Large intestine (tissue), 3 donors: ENCODE measurements at regions not wholly inside any gene's neighbourhood (a gene's known extent, or its start where the extent isn't known, plus 50 kb on each side); places are given as distances from the start of the nearest gene placed in this dataset.

Experiments used
- DNase-seq, 2 donors: peaks; one replicate each; pipeline versions ENCODE4 v3.0.0 to v3.0.0-alpha.2; 2013
- H3K27ac ChIP-seq: one replicate; pipeline ENCODE4 v1.5.1; 2013; ENCODE audit warnings: low read length
- H3K27me3 ChIP-seq: 2 replicates; pipeline ENCODE4 v1.6.1; 2013; ENCODE audit warnings: low read length; ENCODE audit not compliant: control insufficient read depth, insufficient read depth
- H3K36me3 ChIP-seq: 2 replicates; pipeline ENCODE4 v1.6.1; 2013; ENCODE audit warnings: low read length; ENCODE audit not compliant: control insufficient read depth, insufficient read depth
- H3K4me1 ChIP-seq: one replicate; pipeline ENCODE4 v1.6.1; 2013; ENCODE audit warnings: low read length; ENCODE audit not compliant: control insufficient read depth, insufficient read depth
- H3K4me3 ChIP-seq: one replicate; pipeline ENCODE4 v1.5.1; 2013; ENCODE audit warnings: low read length
- H3K9me3 ChIP-seq: one replicate; pipeline ENCODE4 v1.6.1; 2013; ENCODE audit warnings: mild to moderate bottlenecking, low read depth, low read length, moderate library complexity; ENCODE audit not compliant: control insufficient read depth
- WGBS: methylation state at CpG from one replicate; pipeline ENCODE4 v1.1.5; 2013; ENCODE audit warnings: low lambda C conversion rate; ENCODE audit not compliant: insufficient coverage; 5-methylcytosine and 5-hydroxymethylcytosine counted together

- WGBS, result 100% methylated on average over 1 of the region's 1 CpG
- Histone ChIP-seq H3K27me3 (no peaks in the 10 kb centered on the region), H3K27ac (no peak overlapping the region)
Observed at GRCh38 chr12:88642675-88643431, 62.6 kb upstream of the KITLG start.

DNA sequence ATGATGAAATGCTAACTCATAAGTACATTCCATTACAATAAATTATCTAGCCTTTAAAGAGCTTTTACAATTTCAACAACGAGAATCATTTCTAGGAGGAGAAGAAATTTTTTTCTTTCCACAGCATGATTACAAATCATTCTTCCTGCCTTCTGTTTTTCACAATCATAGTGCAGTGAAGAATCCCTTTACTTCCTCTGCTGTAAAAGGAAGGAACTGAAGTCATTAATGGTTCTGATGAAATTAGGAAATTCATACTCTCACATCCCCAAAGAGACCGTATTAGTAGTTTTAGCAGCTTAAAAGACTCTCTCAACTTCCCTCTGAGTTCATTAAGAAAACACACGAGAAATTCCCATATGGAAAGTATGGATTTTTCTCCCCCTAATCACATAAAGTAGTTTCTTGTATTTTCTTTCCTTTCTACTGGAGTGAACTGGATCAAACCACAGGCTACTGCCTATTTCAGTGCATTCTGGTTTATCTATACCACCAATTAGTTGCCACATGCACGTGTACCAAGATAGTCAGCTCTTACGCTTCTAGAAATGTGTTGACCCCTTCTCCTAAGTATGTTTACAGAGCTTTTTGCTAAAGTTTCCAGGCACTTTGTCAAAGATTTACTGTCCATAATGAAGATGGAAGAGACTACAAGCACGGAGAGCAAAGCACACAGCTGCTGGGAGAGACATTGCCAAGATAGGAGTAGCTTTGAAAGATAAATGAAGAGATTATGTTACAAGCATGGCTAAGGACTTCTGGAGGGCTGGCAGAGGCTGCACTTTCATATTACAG is 58.9 kb upstream of the KITLG start:
- H3K27ac ChIP-seq, result no peak overlapping the region
- WGBS, result 42% methylated on average over 2 of the region's 6 CpGs

More at GRCh38 chr12:88642675-88643431, 62.6 kb upstream of the KITLG start:
- H3K36me3 ChIP-seq, result no peaks in the 10 kb centered on the region
- DNase-seq, result no peak
- H3K4me3 ChIP-seq, result no peak overlapping the region
- H3K4me1 ChIP-seq, result no peaks in the 10 kb centered on the region
- no peaks in the 10 kb centered on the region for H3K9me3 ChIP-seq

DNA sequence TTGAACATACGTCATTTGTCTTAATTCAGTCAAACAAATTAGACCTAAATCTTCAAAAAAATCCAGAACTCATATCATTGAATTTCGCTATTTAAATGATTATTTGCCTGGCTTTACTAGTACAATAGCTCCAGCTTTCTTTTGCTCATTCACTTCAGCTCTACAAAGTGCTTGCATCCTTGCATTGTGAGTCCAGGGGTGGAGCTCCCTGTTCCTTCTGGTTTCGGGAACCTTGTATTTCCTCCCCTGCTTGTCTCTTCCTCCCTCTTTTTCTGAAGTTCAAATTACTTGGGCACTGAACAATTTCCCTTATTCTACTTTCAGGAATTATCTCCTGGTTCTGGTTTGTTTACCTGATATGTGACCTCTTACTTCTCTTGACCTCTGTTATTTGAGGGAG is 58.1 kb upstream of the KITLG start:
- no peaks in the 10 kb centered on the region for H3K36me3 ChIP-seq
- no peaks in the 10 kb centered on the region for H3K9me3 ChIP-seq
- H3K4me3 ChIP-seq, result no peak overlapping the region
- WGBS, result 57% methylated on average over 1 of the region's 3 CpGs
- no peak overlapping the region for H3K27ac ChIP-seq
- H3K4me1 ChIP-seq, result no peaks in the 10 kb centered on the region
- no peaks in the 10 kb centered on the region for H3K27me3 ChIP-seq
- DNase-seq, result no peak

More for the DNA sequence above, 58.9 kb upstream of the KITLG start:
- no peak overlapping the region for H3K4me3 ChIP-seq
- H3K36me3 ChIP-seq, result no peaks in the 10 kb centered on the region
- no peaks in the 10 kb centered on the region for H3K27me3 ChIP-seq
- DNase-seq, result peak in 1 of 2 donors; percentile 9
- no peaks in the 10 kb centered on the region for H3K4me1 ChIP-seq
- H3K9me3 ChIP-seq, result no peaks in the 10 kb centered on the region

DNA sequence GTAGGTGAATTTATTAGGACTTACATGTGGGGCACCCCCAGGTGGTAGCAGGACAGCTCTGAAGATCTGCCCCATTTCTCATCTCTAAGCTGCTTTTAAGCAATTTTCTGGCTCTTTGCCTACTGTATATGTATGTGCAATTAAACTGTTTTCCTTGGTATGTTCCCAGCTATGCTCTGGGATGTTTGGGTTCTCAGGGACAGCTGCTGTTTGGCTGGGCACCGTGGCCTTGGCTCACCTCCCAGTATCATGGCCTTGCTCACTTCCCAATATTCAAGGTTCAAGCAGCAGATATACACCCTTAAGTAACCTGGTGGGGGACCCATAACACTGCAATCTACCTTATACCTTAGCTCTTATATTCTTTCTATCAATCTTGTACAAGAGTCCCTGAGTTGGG is 53.7 kb upstream of the KITLG start:
- Histone ChIP-seq H3K27me3 (no peaks in the 10 kb centered on the region), H3K36me3 (no peaks in the 10 kb centered on the region), H3K9me3 (no peaks in the 10 kb centered on the region), H3K4me1 (no peaks in the 10 kb centered on the region), H3K4me3 (no peak overlapping the region), H3K27ac (no peak overlapping the region)
- no peak for DNase-seq
- no CpG with 5 or more reads among the region's 1 CpG for WGBS

GRCh38 chr12:88633312-88633711 is 53.0 kb upstream of the KITLG start:
- DNase-seq, result no peak
- no peaks in the 10 kb centered on the region for H3K4me1 ChIP-seq
- no peaks in the 10 kb centered on the region for H3K27me3 ChIP-seq
- H3K36me3 ChIP-seq, result no peaks in the 10 kb centered on the region
- 86% methylated on average over 1 of the region's 1 CpG for WGBS
- no peaks in the 10 kb centered on the region for H3K9me3 ChIP-seq
- H3K27ac ChIP-seq, result no peak overlapping the region
- no peak overlapping the region for H3K4me3 ChIP-seq

GRCh38 chr12:88630561-88630960 is 50.3 kb upstream of the KITLG start:
- Histone ChIP-seq H3K4me1 (no peaks in the 10 kb centered on the region), H3K27ac (no peak overlapping the region), H3K36me3 (no peaks in the 10 kb centered on the region), H3K27me3 (no peaks in the 10 kb centered on the region), H3K4me3 (no peak overlapping the region), H3K9me3 (peaks cover 2% of the 10 kb centered on the region)
- no peak for DNase-seq
